Stimulated activated CD4-positive, alpha-beta T cell treated with anti-CD3 and anti-CD28 coated beads, Interleukin-1b, Interleukin-23, amount 100 ng/mL, for 48 hours (primary cell): ENCODE measurements at regions not wholly inside any gene's neighbourhood (a gene's known extent, or its start where the extent isn't known, plus 50 kb on each side); places are given as distances from the start of the nearest gene placed in this dataset.
"Not testable (repeated sequence)": the region's sequence is repeated elsewhere in the genome, so short reads cannot be mapped to it uniquely, and the experiment has no call there.

Experiments
- DNase-seq: peaks from one replicate; pipeline ENCODE4 v3.0.0-alpha.2; 2020

DNA sequence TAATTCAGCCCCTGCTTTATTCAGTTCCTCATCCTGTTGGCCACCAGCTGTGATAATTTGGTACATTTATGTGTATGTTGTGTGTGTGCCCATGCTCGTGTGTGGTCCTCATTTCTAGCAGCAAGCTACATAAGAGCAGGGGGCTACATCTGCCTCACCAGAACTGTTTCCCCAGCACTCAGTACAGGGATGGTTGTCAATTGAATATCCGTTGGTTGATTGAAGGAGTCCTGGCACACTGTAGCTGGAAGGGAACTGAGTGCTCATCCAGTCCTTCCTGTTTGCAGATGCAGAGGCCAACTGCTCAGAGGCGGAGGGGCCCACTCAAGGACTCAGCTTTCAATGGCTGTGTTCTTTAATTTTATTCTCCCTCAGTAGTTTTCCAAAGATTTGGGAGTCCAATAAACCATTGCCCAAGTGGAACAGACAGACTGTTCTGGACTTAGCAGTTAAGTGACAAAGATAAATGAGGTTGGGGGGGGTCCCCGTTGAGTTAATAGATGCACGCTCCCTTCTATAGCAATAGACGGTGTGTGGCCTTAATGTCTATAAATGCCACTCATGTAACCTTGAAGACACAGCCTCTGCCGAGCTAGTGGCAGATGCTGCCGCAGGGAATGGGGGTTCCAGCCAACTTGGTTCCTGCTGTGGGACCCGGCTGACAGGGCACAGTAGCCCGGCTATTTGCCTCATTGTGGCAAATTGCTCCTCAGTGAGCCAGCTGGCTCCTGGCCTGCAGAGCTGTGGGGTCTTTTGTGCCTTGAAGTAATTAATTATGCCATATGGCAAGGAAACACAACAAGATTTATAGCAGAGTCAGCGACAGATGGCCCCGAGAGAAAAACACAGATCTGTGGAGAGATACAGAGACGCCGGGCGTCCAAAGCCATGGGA is 71.4 kb upstream of the GRK3 start:
- DNase-seq: no peak

DNA sequence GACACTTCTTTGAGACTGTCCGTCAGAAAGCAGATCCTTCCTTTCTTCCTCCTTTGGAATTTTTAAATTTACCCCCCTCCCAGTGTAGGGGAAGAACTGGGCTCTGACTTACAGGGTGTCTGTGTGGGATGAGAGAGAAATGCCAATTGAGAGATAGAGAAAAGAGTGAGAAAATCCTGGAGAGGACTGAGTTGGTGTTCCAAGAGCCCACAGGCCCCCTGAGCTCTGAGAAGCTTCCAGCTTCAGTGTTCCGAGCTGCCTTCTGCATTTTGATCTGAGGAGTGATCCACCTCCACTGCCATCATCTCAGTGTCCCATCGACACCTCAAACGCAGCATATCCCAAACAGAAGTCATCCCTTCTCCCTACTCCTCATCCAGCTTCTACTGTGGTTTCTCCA is 70.7 kb upstream of the GRK3 start:
- no peak for DNase-seq

DNA sequence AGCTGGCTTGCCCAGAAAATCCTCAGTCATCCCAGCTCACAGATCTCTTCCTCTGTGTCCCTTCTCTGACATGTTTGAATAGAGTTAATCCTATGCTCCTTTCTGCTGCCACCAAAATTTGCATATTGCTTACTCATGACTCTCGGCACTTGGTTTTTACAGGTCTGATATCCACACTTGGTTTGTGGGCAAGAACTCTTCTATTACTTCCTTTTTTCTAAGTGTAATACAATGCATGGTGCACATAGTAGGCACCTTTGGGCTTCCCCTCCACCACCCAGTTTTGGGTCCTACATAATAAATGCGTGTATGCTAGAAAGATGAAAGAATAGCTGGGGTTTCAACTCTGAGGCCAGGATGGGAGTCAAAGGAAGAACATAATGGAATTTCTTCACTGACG is 69.7 kb upstream of the GRK3 start:
- DNase-seq: no peak

DNA sequence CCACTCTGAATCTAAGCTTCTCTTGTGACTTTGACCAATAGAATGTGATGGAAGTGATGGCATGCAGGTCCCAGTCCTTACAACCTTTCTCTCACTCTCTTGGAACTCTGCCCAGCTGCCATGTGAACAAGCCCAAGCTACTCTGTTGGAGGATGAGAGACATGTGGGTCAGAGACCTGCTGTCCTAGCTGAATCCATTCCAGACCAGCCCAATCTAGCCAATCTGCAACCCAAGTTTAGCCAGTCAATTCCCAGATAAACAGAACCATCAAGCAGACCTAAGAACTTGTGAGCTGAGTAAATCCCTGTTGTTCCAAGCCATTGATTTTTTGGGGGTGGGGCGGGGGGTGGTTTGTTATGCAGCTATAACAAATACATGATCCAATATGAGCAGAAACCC is 69.2 kb upstream of the GRK3 start:
- no peak for DNase-seq

DNA sequence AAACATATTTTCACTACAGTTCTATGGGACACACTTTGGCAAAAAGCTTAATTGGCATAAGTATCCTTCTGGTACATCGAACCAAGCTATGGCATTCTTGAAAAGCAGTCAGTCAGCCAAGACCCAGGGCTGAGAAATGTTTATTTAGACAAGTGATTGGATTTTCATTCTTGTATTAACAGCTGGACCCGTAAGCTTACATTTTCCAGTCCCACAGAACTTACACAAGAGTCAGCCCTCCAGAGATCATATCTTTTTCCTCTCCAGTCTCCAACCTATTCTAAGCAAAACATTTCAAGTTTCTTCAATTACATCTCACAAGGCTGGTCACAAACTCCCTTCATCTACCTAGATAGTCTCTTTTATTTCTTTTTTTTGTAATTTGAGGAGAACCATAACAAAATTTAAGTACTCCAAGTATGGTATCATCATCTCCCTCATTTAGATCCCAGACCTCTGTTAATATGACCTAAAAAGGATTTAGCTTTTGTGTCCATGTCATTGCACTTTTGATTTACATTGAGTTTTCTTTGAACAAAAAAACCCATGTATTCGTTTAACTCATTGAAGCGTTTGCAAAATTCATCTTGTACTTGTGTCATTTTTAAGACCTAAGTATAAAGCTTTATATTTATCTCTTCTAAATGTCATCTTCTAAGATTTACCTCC is 67.9 kb upstream of the GRK3 start:
- DNase-seq: no peak

DNA sequence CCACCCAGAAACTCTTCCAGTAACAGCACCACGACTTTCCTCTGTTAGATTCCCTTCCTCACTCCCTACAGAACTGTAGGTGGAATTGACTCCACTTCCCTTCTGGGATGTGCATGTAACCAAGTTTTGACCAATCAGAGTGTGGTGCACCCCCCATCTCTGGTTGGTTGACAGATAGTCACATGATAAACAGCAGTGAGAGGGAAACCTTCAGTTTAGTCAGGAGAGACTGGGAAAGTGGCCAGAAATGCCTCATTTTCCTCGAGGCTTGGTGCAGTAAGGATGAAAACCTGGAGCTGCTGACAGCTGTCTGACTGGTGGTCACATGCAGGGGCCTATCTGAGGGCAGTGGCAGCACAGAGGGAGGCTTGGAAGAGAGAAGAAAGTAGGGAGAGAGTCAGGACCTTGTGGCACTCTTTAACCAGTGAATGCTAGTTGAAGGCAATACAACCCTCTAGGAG is 67.3 kb upstream of the GRK3 start:
- no peak for DNase-seq

DNA sequence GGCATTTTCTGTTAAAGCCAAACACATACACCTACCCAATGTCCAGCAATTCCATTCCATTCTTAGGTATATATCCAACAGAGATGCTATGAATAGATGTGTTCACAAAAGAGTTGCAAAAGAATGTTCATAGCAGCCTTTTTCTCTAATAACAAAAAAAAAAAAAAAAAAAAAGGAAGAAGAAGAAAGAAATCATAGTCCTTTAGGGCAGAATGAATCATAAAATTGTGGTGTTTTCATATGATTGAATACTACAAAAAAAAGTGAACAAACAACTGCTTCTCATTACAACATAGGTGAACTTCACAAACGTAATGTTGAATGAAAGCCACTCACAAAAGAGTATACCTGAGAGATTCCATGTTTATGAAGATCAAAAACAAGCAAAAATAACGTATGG is 66.8 kb upstream of the GRK3 start:
- DNase-seq: no peak

DNA sequence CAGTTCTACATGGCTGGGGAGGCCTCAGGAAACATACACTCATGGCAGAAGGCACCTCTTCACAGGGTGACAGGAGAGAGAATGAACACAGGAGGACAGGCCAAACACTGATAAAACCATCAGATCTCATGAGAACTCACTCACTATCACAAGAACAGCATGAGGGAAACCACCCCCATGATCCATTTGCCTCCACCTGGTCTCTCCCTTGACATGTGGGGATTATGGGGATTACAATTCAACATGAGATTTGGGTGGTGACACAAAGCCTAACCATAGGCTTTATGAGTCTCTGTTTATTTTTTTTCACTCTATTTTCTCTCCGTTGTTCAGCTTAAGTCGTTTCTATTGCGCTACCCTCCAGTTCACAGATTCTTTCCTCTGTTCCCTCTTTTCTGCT is 63.8 kb upstream of the GRK3 start:
- not testable (repeated sequence) for DNase-seq

DNA sequence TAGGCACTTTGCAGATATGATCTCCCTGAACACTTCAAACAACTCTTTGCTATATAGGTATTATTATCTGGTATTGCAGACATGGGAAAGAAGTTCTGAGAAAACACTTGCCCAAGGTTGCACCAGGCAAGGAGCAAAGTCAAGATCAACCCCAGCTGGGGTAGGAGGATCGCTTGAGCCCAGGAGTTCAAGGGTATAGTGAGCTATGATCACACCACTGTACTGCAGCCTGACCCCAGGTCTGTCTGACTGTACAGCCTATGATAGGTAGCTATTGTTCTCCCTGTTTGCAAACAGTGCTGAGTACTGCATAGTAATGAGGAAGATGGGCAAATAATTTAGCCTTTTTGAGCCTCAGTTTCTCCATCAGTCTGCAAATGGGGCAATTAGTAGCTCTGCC is 60.5 kb upstream of the GRK3 start:
- not testable (repeated sequence) for DNase-seq

DNA sequence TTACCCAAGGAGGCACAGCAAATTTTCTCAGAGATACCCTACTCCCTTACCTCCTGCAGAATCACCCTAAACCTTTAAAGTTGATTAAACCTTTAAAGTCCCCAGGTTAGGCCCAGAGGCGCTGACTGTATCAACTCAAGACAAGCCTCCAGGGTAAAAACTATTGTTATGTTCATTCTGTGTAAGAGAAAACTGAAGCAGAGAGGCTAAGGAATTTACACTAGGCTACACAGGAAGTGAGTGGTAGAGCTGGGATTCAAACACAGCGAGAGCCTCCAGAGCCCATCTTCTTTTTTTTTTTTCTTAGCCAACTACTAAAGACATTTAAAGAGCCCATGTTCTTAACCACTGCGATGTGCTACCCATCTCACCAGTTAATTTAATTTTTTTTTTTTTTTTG is 56.3 kb upstream of the GRK3 start:
- DNase-seq: no peak

DNA sequence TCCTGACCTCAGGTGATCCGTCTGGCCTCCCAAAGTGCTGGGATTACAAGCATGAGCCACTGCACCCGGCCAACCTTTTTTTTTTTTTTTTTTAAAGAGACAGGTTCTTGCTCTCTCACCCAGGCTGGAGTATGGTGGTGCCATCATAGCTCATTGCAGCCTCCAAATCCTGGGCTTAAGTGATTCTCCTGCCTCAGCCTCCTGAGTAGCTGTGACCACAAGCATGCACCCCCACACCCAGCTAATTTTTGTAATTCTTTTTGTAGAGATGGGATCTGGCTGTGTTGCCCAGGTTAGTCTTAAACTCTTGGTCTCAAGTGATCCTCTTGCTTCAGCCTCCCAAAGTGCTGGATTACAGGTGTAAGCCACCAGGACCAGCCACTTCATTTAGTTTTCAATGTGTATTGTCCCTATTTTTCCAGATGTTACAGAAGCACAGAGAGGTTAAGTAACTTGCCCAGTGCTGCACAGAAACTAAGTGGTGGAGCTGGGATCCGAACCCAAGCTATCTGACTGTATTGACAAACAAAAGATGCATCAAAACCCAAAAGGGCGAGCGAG is 55.6 kb upstream of the GRK3 start:
- no peak for DNase-seq

DNA sequence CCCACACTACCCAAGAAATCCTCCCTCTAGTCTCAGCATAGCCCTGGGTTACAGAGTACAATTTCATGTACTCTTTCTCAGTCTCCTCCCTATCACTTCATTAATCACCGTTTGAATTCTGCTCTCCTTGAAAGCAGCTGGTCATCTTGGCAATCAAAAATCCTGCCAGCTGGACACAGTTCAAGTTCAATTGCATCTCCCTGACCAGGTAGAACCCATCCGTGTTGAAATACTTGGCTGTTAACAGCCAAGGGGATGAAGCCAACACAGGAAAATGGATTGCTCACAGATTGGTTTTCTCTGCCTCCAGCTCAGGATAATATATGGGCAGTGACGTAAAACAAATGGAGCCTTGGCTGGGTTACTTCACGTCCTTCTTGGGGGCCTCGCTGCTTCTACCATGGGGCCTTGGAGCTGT is 55.1 kb upstream of the GRK3 start:
- DNase-seq: no peak

DNA sequence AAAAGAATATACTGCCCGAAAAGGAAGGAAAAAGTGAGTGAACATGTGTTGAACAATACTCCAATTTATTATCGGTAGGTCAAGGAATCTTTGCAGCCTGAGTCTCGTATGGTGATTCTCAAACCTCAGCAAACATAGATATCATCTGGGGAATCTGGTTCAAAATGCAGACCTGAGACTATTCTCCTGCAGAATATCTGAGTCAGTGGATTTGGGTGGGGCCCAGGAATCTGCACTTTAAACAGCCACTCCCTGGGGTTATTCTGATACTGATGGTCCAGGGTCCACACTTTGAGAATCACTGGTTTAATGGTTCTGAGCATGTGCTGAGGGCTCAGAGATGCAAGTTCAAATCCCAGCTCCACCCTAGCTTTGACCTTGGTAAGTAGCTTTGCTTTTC is 53.6 kb upstream of the GRK3 start:
- no peak for DNase-seq

DNA sequence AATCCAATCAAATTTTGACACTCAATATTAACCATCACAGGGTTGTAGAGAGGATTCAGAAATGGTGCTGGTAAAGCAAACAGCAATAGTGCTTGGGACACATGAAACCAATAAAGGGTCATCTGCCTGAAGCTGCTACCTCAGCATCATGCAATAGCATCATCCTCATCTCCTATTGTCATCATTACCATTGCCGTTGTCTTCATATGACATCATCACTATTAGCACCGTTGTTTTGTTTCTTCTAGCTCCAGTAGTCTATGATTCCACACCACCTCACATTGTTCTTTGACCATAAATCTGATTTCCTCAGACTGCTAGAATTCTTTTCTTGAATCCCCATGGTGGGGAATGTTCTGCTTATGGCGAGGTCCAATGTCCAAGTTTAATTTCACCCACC is 52.8 kb upstream of the GRK3 start:
- no peak for DNase-seq

DNA sequence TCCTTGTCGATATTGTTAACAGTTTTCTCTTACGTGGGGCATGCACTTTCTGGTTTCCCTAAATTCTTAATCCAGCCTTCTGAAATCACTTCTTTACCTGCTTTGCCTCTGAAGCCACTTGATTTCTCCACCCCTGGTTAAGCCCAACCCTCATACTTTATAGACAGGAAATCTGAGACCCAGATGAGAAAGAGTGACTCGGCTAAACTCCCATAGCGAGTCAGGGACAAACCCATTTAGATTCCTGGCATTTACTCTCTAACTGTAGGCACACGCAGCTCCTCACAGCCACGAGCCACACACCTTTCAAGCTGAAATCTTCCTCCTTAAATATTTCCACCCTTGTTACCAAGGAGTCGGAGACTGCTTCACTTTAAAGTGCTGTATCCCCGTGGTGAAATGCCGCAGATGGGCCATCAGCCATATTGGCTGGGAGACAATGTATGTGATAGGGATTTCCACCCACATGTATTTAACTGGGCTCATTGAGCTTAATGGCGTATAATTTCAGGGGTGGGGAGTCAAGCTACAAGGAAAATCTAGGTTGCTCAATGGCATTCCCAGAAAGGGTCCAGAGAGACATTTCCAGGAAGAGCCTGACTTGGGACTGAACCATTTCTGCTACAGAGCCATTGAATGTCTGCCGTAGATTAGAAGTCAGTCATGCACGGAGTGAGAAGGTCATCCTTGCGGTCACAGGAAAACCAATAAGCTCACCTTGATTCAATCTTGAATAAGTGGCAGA is 49.9 kb upstream of the GRK3 start:
- DNase-seq: no peak
